NB4 (cell line): ENCODE measurements at regions not wholly inside any gene's neighbourhood (a gene's known extent, or its start where the extent isn't known, plus 50 kb on each side); places are given as distances from the start of the nearest gene placed in this dataset.
"Not testable (repeated sequence)": the region's sequence is repeated elsewhere in the genome, so short reads cannot be mapped to it uniquely, and the experiment has no call there.

ENCODE experiments used
- CTCF ChIP-seq: IDR thresholded peaks from one replicate; pipeline ENCODE4 v1.5.1; 2012; ENCODE audit warnings: low read depth, low read length
- MAX ChIP-seq: IDR thresholded peaks from 2 replicates; pipeline ENCODE4 v1.6.1; 2011; ENCODE audit warnings: low read depth, low read length
- POLR2A ChIP-seq: IDR thresholded peaks from 2 replicates; pipeline ENCODE4 v1.6.1; 2011; ENCODE audit warnings: mild to moderate bottlenecking; ENCODE audit not compliant: insufficient read length; ENCODE audit errors: extremely low read depth

DNA sequence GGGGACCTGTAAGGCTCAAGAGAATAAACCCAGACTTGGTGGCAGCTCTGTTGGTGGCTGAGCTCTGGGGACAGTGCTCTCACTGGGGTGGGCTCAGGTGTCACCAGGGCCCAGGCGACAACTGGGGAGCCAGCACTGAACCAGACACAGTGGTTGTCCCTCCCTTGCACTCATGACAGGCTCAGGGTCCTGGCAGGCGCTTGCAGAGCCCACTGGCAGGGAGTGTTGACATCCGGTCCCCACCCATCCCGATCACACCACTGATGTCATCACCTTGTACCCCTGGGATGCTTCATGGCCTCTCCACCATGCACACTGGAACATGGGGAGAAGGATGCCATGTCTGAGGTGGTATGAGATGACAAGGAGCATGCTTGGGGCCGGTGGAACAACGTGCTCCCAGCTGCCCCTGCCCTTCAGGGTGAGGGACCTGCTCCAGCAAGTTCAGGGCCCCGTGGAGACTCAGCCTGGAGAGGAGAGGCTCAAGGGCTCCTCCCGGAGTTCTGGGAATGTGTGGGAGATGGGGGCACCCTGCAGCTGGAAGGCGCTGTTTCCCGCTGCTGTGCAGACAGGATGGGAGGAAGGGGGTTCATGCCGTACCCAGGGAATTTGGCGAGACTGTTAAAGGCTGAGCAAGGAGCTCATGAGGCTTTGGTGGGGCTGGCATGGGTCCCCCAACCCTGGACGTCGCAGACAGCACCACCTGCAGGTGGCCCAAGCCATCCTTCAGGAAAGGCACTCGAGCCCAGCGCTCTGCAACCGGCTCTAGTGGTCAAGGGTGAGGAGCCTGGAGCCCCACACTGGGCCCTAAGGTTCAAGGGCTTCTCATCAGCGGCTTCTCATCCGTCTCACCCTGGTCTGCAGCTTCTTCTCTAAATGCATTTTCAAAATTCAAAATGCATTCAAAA, 141.1 kb upstream of the ZNF469 start:
- peak; percentile 3 for TF ChIP-seq CTCF
- not testable (repeated sequence) for TF ChIP-seq POLR2A, MAX
